MM.1S (cell line): ENCODE measurements at regions not wholly inside any gene's neighbourhood (a gene's known extent, or its start where the extent isn't known, plus 50 kb on each side); places are given as distances from the start of the nearest gene placed in this dataset.

Experiments
- CTCF ChIP-seq: fragments of 300-600 bp; sonication (generic); IDR thresholded peaks from 2 replicates; pipeline ENCODE4 v1.5.1; 2016; ENCODE audit warnings: antibody characterized with exemption, low read length, mixed read lengths
- EZH2phosphoT487 ChIP-seq: fragments of 300-600 bp; sonication (generic); IDR thresholded peaks from 2 replicates; pipeline ENCODE4 v1.6.1; 2018; ENCODE audit warnings: antibody characterized with exemption, low read length

- TF ChIP-seq CTCF, result no peak
- no peak for TF ChIP-seq EZH2phosphoT487
Observed at GRCh38 chr4:27176881-27177280, 316.2 kb downstream of the STIM2 start.
